ENCODE measurements at regions not wholly inside any gene's neighbourhood (a gene's known extent, or its start where the extent isn't known, plus 50 kb on each side); places are given as distances from the start of the nearest gene placed in this dataset.

DNA sequence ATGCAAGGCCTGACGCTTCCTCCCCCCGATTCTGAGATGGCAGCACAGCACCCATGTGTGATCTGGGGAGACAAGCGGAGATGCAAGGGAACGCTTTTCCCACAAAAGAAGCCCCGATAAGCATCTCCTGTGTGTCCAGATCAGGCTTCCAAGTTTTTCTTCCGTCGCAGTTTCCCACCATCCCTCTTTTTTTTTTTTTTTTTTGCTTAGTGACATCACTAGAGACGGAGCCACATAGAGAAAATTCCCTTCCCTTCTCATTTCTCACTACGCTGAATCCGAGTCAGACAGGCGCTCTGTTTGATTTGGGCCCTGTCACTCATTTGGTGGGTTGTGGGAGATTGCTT lies 160.9 kb downstream of the HSD17B3 start:
- TF ChIP-seq, protein P1, sequence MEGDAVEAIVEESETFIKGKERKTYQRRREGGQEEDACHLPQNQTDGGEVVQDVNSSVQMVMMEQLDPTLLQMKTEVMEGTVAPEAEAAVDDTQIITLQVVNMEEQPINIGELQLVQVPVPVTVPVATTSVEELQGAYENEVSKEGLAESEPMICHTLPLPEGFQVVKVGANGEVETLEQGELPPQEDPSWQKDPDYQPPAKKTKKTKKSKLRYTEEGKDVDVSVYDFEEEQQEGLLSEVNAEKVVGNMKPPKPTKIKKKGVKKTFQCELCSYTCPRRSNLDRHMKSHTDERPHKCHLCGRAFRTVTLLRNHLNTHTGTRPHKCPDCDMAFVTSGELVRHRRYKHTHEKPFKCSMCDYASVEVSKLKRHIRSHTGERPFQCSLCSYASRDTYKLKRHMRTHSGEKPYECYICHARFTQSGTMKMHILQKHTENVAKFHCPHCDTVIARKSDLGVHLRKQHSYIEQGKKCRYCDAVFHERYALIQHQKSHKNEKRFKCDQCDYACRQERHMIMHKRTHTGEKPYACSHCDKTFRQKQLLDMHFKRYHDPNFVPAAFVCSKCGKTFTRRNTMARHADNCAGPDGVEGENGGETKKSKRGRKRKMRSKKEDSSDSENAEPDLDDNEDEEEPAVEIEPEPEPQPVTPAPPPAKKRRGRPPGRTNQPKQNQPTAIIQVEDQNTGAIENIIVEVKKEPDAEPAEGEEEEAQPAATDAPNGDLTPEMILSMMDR (IDR thresholded peaks at IDR 0.05; ENCODE audit: extremely low read depth in 1 of 2, insufficient read depth in 1 of 2, low read depth in 1 of 2, low read length in 2 of 2), result no peak
- no peak for TF ChIP-seq MYC (IDR thresholded peaks at IDR 0.05; ENCODE audit: low read depth, low read length)
- no peak for TF ChIP-seq POLR2A (IDR thresholded peaks at IDR 0.05; ENCODE audit: low read depth, low read length)

Data from endothelial cell of umbilical vein (primary cell).